GM21717 (cell line): ENCODE measurements at regions not wholly inside any gene's neighbourhood (a gene's known extent, or its start where the extent isn't known, plus 50 kb on each side); places are given as distances from the start of the nearest gene placed in this dataset.

Experiments
- ATAC-seq: cut with Tn5 transposase; IDR thresholded peaks from one replicate; pipeline ENCODE4 v1.9.1; 2021; ENCODE audit warnings: mild to moderate bottlenecking, moderate library complexity; ENCODE audit not compliant: unreplicated experiment

DNA sequence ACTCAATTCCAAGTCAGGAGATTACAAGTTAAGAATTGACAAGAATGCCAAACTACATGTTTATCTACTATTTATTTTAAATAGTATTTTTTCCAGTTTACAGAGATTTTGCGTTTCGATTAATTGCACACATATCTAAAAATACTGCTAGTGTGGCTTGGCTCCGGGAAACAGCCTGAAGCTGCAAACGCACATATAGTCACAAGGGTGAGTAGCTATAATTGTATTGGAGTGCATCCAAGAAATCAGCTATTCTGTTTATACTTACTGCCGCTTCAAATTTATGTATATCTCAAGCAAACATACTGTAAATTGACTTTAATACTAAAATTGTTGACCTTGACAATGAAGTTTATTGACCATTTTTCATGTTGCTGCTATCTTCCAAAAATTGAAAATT, 77.0 kb upstream of the PLSCR5 start:
- no peak for ATAC-seq

DNA sequence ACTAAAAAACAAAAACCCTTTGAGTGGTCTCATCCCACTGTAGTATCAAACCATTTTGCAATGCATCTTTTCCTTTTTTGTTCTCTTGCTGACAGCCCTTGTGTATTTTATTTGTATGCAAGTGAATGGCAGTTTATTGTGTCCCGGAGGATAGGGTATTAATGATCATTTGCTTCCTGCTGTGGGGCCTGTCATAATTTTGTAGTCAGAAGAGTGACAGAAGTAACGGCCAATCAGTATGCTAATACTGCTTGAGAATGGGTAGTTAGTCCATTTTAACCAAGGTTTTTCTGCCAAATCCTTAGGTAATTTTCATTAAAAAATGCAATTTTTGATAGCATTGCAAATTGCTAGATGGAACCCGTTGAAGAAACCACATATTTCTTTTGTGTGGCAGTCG, 75.5 kb upstream of the PLSCR5 start:
- ATAC-seq, result no peak

DNA sequence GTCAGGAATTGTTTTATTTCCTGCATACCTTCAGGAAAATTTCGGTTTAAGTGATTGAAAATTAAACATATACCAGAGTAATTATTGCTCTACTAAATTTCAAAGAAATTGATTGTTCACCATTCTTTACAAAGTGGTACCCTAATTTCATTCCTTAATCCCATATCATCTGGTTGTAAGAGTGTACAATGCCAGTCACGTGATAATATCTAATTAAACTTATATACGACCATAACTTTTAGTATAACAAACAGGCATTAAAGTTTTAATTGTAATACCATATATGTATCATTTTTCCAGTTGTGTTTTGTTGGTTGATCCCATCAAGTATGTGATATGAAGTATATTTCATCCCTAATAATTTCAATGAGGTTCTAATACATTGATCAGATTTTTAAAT, 74.8 kb upstream of the PLSCR5 start:
- no peak for ATAC-seq

GRCh38 chr3:146679191-146679590, 74.0 kb upstream of the PLSCR5 start:
- no peak for ATAC-seq

GRCh38 chr3:146672941-146673340, 67.8 kb upstream of the PLSCR5 start:
- ATAC-seq, result no peak

- no peak for ATAC-seq
Observed at GRCh38 chr3:146664403-146664802, 59.3 kb upstream of the PLSCR5 start.

DNA sequence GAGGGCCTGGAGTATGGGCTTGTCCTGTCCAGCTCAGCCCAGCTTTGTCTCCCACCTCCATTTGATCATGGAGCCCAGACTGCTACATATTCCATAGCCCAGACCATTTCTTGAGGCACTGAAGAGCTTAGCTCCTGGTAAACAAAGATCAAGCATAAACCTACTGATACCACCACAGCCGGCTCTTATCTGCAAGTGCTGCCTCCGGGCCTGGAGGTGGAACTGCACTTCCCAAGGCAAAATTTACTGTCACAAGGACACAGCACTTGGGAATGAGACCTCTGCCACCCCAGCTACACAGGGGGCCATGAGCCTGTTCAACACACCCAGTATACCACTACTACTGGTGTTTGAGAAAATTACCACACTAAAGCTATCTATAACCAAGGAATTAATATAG, 53.7 kb upstream of the PLSCR5 start:
- no peak for ATAC-seq

- ATAC-seq, result no peak
Observed at GRCh38 chr3:146655333-146655996, 50.3 kb upstream of the PLSCR5 start.
